Panc1 (cell line): ENCODE measurements at regions not wholly inside any gene's neighbourhood (a gene's known extent, or its start where the extent isn't known, plus 50 kb on each side); places are given as distances from the start of the nearest gene placed in this dataset.

Source experiments
- ATAC-seq: fragments of 200-7000 bp; cut with Tn5 transposase; 2 replicates; pipeline ENCODE4 v1.9.1; 2020; ENCODE audit warnings: mild to moderate bottlenecking, moderate library complexity
- BruUV-seq: library from RNA; stranded (reverse); fragments of 400-500 nt; replicated peaks from 2 replicates; lab custom pipeline; 2021; lab: Mats Ljungman, UMichigan
- CTCF ChIA-PET: fragments of 300-600 bp; sonication (Branson Sonifier 250); formaldehyde crosslinking; loops from one replicate; lab custom pipeline; 2022; ENCODE audit warnings: antibody characterized with exemption; lab: Charles Lee
- POLR2A ChIA-PET: fragments of 300-600 bp; sonication (Branson Sonifier 250); formaldehyde crosslinking; loops from one replicate; lab custom pipeline; 2022; ENCODE audit warnings: antibody characterized with exemption; lab: Charles Lee
- DNase-seq: peaks from one replicate; pipeline ENCODE4 v3.0.0-alpha.2; 2010; ENCODE audit warnings: low read depth, low spot score
- H3K27ac ChIP-seq: 2 replicates; pipeline ENCODE4 v1.5.1; 2011; ENCODE audit warnings: mild to moderate bottlenecking, low read length, inconsistent platforms
- H3K27me3 ChIP-seq: fragments of 200-500 bp; sonication (Bioruptor generic); 2 replicates; pipeline ENCODE4 v1.6.0; 2014; ENCODE audit warnings: low read length, inconsistent platforms; ENCODE audit not compliant: control insufficient read depth, insufficient read depth
- H3K36me3 ChIP-seq: fragments of 200-500 bp; sonication (Bioruptor generic); 2 replicates; pipeline ENCODE4 v1.5.1; 2014; ENCODE audit warnings: inconsistent platforms, mild to moderate bottlenecking, low read length, moderate library complexity; ENCODE audit not compliant: control insufficient read depth, insufficient read depth
- H3K4me1 ChIP-seq: 2 replicates; pipeline ENCODE4 v1.5.1; 2011; ENCODE audit warnings: inconsistent platforms, mild to moderate bottlenecking, low read length, moderate library complexity; ENCODE audit not compliant: control insufficient read depth, insufficient read depth
- H3K4me3 ChIP-seq, 2 experiments: 2 replicates each; pipeline ENCODE4 v1.5.1; 2011 to 2012; ENCODE audit warnings: low read depth in 2 of 2, low read length in 2 of 2, mild to moderate bottlenecking in 2 of 2, inconsistent platforms in 1 of 2, moderate library complexity in 1 of 2
- H3K9me3 ChIP-seq: fragments of 200-500 bp; sonication (Bioruptor generic); 2 replicates; pipeline ENCODE4 v1.5.1; 2014; ENCODE audit warnings: low read depth, mild to moderate bottlenecking, inconsistent platforms, low read length, moderate library complexity; ENCODE audit not compliant: control insufficient read depth, insufficient read depth
- POLR2AphosphoS5 ChIP-seq: IDR thresholded peaks from 2 replicates; pipeline ENCODE4 v1.6.1; 2012; ENCODE audit warnings: mild to moderate bottlenecking, low read depth, low read length, moderate library complexity
- SIN3A ChIP-seq: IDR thresholded peaks from 2 replicates; pipeline ENCODE4 v1.6.1; 2012; ENCODE audit warnings: low read depth, mild to moderate bottlenecking, low read length, moderate library complexity, borderline replicate concordance; ENCODE audit not compliant: insufficient read depth
- TCF7L2 ChIP-seq: IDR thresholded peaks from 2 replicates; pipeline ENCODE4 v1.6.1; 2011; ENCODE audit warnings: mild to moderate bottlenecking, low read depth, low read length, inconsistent platforms
- in situ Hi-C: cut with HindIII; loops from 2 replicates; pipeline ENCODE4 v1.10.0; 2016; ENCODE audit warnings: low sequenced_read_pairs, low pct_unique_long_range_greater_than_20kb
- intact Hi-C: fragments of 100-400 bp; cut with micrococcal nuclease; formaldehyde crosslinking; loops from one replicate; pipeline ENCODE4 v1.10.0; 2022; ENCODE audit not compliant: unreplicated experiment
- TF ChIP-seq, protein P1 (sequence below): fragments of 450-650 bp; IDR thresholded peaks from 2 replicates; pipeline ENCODE4 v1.5.1; 2017; ENCODE audit warnings: mild to moderate bottlenecking
- TF ChIP-seq, protein P2 (sequence below), 2 experiments: IDR thresholded peaks; 2 replicates each; pipeline ENCODE4 v1.6.1; 2011 to 2012; ENCODE audit warnings: low read depth in 2 of 2, control low read depth in 1 of 2, low read length in 1 of 2, mild to moderate bottlenecking in 1 of 2, moderate library complexity in 1 of 2; ENCODE audit not compliant: insufficient read depth in 1 of 2

DNA sequence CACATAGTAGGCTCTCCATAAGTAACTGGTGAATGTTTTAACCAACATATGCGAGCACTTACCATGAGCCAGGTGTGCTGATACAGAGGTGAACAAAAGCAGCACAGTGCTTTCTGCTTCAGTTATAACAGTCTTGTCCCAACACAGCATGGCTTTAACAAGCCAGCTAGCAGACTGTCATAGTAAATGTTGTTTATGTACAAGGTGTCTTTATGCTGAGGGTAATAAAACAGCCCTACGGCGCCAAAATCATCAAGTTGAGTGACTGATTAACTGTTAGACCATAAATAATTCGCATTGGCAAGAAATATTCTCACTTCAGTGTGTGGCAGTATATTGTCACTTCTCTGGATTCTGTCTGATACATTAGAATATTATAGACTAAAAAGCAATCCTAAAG lies 646.0 kb upstream of the CFAP20DC start:
- POLR2A ChIA-PET = no interaction called here
- intact Hi-C loops (no loop called here), in situ Hi-C loops (no loop called here)
- Histone ChIP-seq H3K27me3 (no peaks in the 10 kb centered on the region), H3K36me3 (no peaks in the 10 kb centered on the region), H3K27ac (no peak overlapping the region), H3K4me1 (no peaks in the 10 kb centered on the region), H3K4me3 (no peak overlapping the region), H3K9me3 (no peaks in the 10 kb centered on the region)
- DNase-seq (no peak), ATAC-seq (no peak)
- CTCF ChIA-PET = no interaction called here
- BruUV-seq = no TSS peak
- TF ChIP-seq TCF7L2 = no peak
- TF ChIP-seq SIN3A = no peak
- TF ChIP-seq, protein P1, sequence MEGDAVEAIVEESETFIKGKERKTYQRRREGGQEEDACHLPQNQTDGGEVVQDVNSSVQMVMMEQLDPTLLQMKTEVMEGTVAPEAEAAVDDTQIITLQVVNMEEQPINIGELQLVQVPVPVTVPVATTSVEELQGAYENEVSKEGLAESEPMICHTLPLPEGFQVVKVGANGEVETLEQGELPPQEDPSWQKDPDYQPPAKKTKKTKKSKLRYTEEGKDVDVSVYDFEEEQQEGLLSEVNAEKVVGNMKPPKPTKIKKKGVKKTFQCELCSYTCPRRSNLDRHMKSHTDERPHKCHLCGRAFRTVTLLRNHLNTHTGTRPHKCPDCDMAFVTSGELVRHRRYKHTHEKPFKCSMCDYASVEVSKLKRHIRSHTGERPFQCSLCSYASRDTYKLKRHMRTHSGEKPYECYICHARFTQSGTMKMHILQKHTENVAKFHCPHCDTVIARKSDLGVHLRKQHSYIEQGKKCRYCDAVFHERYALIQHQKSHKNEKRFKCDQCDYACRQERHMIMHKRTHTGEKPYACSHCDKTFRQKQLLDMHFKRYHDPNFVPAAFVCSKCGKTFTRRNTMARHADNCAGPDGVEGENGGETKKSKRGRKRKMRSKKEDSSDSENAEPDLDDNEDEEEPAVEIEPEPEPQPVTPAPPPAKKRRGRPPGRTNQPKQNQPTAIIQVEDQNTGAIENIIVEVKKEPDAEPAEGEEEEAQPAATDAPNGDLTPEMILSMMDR = no peak
- TF ChIP-seq, protein P2, sequence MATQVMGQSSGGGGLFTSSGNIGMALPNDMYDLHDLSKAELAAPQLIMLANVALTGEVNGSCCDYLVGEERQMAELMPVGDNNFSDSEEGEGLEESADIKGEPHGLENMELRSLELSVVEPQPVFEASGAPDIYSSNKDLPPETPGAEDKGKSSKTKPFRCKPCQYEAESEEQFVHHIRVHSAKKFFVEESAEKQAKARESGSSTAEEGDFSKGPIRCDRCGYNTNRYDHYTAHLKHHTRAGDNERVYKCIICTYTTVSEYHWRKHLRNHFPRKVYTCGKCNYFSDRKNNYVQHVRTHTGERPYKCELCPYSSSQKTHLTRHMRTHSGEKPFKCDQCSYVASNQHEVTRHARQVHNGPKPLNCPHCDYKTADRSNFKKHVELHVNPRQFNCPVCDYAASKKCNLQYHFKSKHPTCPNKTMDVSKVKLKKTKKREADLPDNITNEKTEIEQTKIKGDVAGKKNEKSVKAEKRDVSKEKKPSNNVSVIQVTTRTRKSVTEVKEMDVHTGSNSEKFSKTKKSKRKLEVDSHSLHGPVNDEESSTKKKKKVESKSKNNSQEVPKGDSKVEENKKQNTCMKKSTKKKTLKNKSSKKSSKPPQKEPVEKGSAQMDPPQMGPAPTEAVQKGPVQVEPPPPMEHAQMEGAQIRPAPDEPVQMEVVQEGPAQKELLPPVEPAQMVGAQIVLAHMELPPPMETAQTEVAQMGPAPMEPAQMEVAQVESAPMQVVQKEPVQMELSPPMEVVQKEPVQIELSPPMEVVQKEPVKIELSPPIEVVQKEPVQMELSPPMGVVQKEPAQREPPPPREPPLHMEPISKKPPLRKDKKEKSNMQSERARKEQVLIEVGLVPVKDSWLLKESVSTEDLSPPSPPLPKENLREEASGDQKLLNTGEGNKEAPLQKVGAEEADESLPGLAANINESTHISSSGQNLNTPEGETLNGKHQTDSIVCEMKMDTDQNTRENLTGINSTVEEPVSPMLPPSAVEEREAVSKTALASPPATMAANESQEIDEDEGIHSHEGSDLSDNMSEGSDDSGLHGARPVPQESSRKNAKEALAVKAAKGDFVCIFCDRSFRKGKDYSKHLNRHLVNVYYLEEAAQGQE (IDR thresholded peaks at IDR 0.05; ENCODE audit: insufficient read depth in 1 of 2, low read depth in 2 of 2, low read length in 1 of 2) = no peak
- TF ChIP-seq POLR2AphosphoS5 = no peak

DNA sequence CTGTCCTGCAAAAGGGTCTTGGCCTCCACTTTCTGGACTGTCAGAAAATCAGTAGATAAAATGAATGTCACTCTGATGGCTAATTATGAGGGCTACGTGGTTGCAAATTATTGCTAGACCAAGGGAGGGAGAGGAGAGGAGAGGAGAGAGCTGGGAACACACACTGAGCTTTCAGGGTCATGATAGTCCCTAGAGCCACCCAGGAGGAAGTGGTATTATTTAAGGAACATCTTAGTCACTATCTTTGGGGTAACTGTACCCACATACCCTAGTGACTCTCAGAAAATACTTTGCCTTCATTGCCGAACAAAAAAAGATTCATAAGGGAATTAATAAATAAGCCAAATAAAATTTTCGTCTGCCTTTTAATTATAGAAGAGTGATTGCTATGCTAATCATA lies 642.3 kb upstream of the CFAP20DC start:
- in situ Hi-C loops = no loop called here
- H3K27ac ChIP-seq = no peak overlapping the region
- no peak overlapping the region for H3K4me3 ChIP-seq
- H3K36me3 ChIP-seq = no peaks in the 10 kb centered on the region
- no TSS peak for BruUV-seq
- ChIA-PET POLR2A (no interaction called here), CTCF (no interaction called here)
- TF ChIP-seq, protein P1 = no peak
- no peak for TF ChIP-seq POLR2AphosphoS5
- no peak for TF ChIP-seq TCF7L2
- TF ChIP-seq SIN3A = no peak
- TF ChIP-seq, protein P2 (IDR thresholded peaks at IDR 0.05; ENCODE audit: insufficient read depth in 1 of 2, low read depth in 2 of 2, low read length in 1 of 2) = no peak
- no peaks in the 10 kb centered on the region for H3K27me3 ChIP-seq
- no peaks in the 10 kb centered on the region for H3K9me3 ChIP-seq
- intact Hi-C loops = no loop called here
- ATAC-seq (no peak), DNase-seq (no peak)
- H3K4me1 ChIP-seq = no peaks in the 10 kb centered on the region
